ENCODE measurements at regions not wholly inside any gene's neighbourhood (a gene's known extent, or its start where the extent isn't known, plus 50 kb on each side); places are given as distances from the start of the nearest gene placed in this dataset.

GRCh38 chr6:85168146-85168545, 281.7 kb upstream of the NT5E start:
- TF ChIP-seq CTCF (IDR thresholded peaks at IDR 0.05) (no peak), POLR2A (IDR thresholded peaks at IDR 0.05) (no peak)
